ENCODE measurements at regions not wholly inside any gene's neighbourhood (a gene's known extent, or its start where the extent isn't known, plus 50 kb on each side); places are given as distances from the start of the nearest gene placed in this dataset.
A peak's percentile ranks its signal among the peaks of the same experiment; 100 is the strongest.

DNA sequence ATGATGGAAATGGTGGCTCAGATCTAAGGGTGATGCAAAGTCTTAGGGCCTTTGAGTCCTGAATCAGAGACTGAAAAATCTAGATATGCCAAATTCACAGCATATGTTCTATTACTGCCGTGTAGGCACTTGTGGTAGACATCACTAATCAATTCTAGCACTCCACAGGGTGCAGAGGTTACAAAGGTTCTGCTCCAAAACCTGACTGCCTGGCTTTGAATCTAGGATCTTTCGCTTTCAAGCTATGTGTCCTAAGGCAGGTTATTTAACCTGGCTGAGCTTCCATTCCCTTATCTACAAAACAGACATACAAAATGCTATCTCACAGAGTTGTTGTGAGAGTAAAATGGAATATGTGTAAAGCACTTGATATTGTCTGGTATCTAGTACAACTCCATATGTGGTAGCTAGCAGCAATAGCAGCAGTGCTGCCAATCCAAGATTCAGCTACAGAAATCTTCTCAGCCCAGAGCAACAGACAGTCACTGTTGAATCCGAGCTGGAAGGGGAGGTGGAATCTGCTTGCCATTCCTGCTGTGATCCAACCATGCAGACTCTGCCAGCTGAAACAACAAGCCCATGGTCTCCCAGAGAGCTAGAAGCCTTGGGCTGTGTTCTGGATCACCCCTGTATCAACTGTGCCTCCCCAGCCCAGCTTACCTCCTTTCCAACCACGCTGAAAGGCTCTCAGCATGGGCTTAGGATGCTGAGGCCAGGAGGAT lies 206.9 kb downstream of the TFAP2C start:
- no peak for DNase-seq (ENCODE audit: low spot score)

DNA sequence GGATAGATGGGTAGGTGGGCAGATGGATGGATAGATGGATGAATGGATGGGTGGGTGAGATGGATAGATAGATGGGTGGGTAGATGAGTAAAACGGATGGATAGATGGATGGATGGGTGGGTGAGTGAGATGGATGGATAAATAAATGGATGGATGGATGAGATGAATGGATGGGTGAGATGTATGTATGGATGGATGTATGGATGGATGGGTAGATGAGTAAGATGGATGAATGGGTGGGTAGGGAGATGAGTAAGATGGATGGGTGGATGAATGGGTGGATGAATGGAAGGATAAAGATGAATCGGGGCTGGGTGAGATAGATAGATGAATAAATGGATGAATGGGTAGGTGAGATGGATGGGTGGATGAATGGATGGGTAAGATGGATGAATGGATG lies 210.1 kb downstream of the TFAP2C start:
- DNase-seq (ENCODE audit: low spot score) = no peak

DNA sequence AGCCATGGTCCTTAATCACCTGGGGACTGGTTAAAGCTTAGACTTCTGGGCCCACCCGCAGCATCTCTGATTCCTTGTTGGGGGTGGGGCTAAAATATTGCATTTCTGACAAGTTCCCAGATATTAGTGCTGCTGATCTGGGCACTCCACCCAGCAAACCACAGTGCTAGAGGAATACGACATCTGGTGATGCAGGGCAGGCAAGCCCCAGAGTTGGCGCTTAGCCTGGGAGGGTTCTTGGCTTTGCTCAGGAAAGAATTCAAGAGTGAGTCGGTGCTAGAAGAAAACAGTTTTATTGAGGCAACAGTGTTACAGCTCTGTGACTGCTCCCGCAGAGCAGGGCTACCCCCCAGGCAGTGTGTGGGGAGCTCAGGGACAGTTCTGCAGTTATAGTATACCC lies 210.7 kb downstream of the TFAP2C start:
- DNase-seq (ENCODE audit: low spot score) = no peak

DNA sequence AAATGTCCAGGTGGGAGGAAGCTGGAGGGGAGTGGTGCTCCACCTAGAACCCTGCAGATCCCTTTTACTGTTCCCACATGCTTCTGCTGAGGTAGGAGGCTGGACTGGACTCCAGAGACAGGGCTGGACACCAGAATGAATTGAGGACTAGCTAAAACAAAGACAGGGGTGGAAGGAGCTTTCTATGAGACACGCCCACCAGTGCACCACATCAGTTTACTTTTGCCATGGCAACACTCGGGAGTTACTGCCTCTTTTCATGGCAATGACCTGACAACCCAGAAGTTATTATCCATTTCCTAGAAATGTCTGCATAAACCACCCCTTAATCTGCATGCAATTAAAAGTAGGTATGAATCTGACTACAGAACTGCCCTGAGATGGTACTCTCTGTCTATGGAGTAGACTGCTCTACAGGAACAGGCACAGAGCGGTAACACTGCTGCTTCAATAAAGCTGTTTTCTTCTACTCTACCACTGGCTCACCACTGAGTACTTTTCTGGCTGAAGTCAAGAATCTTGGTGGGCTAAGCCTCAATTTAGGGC lies 211.7 kb downstream of the TFAP2C start:
- no peak for DNase-seq (ENCODE audit: low spot score)

DNA sequence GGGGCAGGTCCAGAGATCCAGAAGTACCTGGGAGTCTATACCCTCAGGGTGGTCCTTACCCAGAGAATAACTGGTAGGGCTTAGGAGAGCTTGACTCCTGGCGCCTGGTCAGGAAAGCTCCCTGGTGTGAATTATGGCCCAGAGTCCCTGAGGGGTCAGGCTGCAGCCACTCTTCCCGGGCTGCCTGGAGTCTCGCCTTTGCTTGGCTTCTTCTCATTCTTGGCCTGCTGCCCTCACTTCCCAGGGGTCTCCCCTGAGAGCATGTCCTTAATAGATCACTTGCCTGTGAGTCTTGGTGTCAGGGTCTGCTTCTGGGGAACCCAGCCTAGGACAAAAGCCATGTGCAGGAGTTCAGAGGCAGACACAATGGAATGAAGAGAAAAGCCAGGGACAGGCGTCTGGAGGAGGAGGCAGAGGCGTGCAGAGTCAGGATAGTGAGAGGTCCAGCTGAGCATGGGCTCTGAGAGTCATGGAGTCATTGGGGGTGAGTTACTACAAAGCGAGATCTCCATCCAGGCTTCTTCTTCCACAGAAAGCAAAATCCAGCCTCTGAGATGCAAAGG lies 212.3 kb downstream of the TFAP2C start:
- DNase-seq (ENCODE audit: low spot score) = no peak

DNA sequence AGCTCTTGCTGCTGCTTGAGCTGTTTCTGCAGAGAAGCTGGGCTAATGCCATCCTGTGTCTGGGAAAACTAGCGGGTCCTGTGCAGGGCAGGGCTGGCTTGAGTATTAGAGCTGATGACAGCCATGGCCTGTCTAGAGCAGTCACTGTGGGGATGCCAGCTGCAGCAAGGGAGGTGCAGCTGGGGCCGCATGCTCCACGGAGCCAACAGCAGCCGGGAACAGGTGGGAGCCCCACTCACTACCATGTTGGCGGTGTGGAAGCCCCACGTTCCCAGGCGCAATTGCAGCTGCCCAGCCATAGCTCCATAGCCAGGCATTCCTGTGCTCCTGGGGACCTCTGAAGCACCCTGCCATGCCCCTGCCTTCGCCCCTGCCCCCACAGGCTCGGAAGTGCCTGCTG lies 212.9 kb downstream of the TFAP2C start:
- no peak for DNase-seq (ENCODE audit: low spot score)

DNA sequence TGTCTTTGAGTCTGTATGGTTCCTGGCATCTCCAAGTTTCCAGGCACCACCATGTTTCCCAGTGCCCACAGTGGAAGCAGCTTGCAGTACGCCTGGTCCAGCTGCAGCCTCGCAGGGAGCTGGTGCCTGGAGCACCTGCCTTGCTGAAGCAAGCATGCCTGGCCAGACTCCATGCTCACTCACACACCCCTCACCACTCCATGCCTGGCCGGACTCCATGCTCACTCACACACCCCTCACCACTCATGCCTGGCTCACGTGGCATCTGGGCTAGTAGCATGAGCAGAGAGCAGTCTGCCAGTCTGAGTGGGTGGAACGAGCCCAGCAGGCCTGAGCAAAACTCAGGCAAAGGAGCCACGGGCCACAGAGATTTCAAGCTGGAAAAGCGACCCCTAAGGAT lies 214.3 kb downstream of the TFAP2C start:
- no peak for DNase-seq (ENCODE audit: low spot score)

DNA sequence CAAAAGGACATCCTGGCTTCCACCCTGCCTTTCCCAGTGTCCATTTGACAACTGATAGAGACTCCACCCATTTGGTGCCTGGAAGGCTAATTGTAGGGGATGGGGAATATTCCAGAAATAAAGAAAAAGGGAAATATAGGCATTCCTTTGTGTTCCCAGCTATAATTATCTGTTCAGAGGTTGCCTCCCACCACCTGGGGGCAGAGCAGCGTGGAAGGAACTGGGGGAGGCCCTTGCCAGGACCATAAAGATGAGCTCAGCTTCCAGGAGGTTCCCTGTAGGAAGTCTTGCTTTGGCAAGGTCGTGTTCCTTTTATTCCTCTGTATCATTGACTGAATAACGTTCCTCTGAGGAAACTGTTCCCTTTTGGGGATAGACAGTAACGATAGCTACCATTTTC lies 214.7 kb downstream of the TFAP2C start:
- peak; percentile 11 for DNase-seq (ENCODE audit: low spot score)

DNA sequence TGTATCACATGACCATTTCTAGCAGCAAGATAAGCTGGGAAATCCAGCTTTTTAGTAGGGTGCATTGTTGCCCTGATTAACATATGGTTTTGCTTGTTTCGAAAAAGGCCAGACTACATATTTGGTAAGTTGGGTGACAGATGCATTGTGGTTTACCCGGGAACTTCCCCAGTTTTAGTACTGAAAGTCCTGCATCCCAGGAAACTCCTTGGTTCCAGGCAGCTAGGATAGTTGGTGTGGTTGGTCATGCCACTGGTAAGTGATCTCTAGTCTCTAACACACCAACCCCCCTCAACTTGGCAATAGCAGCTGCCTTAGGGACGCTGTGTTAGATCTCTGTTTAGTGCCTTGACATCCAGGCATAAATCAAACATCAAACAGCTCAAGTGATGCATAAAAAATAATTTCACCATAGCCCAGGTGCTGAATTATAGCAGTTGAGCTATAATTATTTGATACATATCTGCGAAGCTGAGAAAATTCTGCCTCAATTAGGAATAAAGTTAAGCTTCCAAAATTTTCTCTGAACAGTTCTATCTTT lies 216.5 kb downstream of the TFAP2C start:
- DNase-seq (ENCODE audit: low spot score) = no peak

DNA sequence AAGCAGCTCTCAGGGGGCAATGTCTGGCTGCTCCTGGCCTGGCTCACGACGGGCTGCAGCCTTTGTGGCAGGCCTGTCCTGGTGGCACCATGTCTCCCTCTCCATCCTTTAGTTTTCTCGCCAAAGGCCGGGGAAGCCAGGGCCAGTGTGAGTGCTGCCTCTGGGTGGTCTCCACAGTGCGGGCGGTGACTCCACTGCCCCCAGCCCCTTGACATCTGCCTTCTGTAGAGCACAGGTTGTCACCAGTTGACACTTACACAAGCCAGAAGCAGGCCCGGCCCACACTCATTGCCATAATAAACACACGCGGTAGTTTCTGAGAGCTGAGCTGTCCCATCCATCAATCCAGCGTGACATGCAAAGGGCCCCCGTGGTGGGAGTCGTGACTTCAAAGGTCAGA lies 219.5 kb downstream of the TFAP2C start:
- no peak for DNase-seq (ENCODE audit: low spot score)

DNA sequence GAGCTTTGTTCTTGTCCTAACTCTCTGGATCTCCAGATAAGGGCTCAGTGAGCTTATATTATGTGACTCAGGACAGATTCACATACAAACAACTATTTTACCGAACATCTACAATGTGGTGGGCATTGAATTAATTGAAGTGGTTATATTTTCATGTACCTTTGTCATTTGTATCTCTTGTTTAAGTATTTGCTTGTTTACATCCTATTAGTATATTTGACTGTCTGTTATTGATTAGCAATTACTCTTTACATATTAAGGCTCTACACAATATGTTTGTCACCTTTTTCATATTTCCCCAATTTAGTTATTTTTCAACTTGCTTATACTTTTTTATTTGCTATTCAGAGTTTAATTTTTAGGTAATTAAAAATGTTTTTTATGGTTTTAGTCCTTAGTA lies 222.4 kb downstream of the TFAP2C start:
- no peak for DNase-seq (ENCODE audit: low spot score)

DNA sequence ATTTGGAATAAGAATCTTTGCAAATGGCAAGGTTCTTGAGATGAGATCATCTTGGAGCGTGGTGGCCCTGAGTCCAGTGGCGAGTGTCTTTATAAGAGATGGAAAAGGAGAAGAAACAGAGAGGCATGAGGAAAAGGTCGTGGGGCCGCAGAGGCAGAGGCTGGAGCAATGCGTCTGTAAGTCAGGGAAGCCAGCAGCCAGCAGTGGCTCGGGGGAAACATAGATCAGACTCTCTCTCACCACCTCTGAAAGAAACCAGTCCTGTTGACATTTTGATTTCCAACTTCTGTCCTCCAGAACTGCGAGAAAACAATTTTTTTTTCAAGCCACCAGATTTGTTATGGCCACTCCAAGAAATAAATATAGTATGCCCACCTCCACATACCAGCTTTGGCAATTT lies 226.6 kb downstream of the TFAP2C start:
- no peak for DNase-seq (ENCODE audit: low spot score)

DNA sequence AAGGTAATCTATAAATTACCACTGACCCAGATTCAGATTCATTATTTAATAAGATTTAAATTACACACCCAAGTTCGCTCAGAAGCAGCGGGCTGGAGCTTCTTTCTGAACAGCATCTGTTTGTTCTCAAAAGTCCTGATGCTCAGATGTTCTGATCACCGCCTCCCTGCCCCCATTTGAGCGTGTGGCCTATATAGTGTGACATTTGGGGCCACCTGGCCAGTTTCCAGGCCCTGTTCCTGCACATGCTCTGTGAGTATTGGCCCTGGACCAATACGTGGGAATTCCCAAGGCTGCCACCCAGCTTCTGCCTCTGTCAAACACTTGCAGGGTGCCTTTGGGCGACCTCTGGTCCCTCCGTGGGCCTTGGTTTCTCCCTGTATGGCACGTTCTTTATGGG lies 228.8 kb downstream of the TFAP2C start:
- no peak for DNase-seq (ENCODE audit: low spot score)

DNA sequence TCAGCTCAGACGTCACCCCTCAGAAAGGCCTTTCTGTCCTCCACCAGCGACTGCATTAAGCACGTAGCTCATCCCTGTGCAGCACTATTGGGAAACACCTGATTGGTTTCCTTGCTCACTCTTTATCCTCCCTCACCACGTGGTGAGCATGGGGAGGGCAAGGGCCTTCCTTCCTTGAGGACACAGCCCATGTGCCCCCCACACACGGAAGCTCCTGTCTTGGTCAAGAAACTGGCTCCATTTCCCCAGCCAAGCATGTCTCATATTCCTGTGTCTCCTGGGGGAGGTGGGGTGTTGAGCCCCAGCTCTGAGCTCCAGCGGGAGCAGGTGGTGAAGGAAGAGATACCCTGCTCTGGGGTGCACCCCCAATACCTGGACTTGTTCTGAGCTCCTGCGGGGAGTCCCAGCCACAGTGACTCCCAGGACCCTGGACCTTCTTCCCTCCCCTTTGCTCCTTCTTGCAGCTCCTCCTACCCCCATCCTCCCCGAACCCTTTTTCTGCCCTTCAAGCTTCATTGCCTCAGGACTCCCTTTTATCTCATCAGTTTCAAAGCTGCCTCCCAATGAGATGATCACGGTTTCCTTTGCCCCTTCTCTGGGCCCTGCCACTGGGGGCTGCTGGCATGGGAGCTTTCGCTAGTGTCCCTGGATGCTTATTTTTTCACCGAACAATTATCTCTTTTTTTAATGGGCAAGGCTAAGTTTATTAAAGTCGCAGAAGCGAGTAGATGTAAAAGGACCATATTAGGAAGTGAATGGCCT lies 230.1 kb downstream of the TFAP2C start:
- DNase-seq (ENCODE audit: low spot score) = no peak

DNA sequence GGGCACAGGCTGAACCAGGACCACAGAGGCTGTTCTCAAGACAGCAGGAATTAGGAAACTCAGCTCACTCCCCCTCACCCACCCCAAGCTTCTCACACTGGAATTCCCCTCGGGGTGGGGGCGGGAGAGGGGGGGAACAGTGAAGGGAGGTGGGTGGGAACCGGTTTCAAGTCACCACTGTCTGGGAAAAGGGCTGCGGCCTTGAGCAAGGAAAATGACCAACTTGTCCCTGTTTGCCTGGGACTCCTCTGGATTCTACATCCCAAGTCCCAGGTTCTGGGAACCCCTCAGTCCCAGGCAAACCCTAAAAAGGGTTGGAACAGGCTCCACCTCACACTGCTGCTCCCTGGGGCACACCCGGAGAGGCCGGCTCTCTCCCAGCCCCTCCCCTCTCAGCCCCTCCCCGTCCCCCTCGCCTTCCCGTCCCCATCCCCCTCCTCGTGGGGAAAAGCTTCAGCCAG lies 230.7 kb downstream of the TFAP2C start:
- no peak for DNase-seq (ENCODE audit: low spot score)

DNA sequence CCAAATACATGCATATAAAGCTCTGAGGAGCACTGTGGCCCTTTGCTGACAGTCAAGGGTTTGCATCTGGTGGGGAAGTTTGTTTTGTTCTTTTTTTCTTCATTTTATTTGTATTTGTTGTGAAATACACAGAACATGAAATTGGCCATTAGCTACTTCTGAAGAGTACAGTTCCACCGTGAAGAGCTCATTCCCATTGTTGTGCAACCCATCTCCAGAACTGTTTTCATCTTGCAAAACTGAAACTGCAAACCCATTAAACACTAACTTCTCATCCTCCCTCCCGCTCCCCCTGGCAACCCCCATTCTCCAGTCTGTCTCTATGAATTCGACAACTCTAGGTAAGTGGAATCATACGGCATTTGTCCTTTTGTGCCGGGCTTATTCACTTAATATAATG lies 231.3 kb downstream of the TFAP2C start:
- DNase-seq (ENCODE audit: low spot score) = no peak

DNA sequence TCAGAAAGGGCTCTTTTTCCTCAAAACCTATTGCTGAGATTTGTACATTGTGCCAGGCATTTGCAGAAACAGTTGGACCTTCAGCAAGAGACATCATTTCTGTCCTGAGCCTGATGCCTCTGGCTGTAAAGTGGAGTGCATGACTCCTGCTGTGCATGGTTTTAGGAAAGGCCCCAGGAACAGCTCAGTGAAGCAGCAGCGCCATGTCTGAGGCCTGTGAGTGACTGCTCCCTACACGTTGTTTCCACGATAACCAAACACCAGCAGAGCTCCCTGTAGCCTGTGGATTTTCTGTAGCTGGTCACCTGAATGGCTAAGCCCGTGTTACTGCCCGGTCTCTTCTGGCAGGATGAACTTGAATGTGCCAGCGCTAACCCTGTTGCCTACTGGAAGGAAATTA lies 232.5 kb downstream of the TFAP2C start:
- DNase-seq (ENCODE audit: low spot score) = no peak

DNA sequence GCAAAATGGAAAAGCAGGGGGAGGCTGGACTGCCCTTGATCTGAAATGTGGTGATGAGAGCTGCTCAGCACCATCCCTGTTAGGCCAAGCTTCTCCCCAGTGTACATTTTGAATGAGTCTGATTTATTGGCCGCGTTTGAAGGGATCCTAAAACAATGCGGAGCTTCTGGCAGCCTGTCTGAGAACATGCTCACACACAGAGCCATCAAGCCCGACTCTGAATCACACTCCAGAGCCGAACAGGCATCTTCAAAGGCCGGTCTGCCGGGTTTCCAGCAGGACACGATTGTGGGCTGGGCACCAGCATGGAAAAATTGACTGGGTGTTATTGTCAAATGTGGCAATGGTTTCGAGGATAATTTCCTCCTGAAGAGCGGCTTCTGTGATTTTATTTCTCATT lies 235.9 kb downstream of the TFAP2C start:
- DNase-seq (ENCODE audit: low spot score) = no peak

DNA sequence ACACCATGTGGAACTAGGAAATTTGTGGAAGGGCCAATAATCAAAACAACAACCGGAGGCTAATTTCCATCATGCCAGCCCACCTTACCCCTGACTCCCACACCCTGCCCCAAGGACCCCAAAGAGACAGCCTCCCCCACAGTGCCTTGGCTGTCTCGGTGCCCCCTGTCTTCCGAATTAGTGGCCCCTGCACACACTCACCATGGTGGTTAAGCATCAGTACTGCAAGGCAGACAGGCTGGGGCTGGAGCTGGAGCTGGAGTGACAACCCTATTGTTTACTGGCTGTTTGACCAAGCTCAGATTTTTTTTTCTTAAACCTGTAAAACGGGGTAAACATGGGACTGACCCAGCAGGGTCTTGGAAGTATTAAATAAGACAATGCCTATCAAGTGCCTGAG lies 238.0 kb downstream of the TFAP2C start:
- no peak for DNase-seq (ENCODE audit: low spot score)

DNA sequence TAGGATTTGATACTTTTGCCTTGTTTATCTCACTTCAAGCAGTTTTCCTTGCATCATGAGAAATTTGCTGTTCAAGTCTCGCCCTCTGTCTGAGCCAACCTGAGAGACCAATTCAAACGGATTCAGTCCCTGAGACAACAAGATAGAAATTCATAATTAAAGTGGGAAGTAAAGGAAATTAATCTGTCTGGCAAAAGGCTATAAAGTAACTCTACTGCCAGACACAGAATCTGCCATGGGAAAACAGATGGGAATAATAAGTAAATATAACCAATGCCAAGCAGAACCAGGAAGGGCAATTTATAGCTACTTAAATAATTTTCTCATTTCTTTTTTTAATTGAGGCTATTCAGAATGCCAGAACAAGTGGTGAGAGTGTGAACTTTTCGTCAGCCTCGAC lies 239.6 kb downstream of the TFAP2C start:
- no peak for DNase-seq (ENCODE audit: low spot score)

DNA sequence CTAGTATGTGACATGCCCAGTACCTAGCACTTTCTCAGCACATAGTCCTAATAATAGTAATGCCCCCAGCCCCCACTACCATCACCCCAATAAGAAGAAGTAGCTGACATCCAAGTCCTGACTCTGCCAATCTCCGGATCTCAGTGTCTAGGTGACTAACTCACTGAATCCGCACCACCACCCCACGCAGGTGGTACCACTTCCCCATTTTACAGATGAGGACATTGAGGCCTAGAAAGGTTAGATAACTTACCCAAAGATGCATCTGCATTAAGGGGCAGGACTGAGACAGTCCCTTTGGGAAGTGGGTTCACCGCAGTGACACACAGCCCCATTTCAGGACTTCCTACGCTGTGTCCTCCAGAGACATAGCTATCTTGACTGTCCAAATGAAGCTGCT lies 241.2 kb downstream of the TFAP2C start:
- DNase-seq (ENCODE audit: low spot score) = no peak

DNA sequence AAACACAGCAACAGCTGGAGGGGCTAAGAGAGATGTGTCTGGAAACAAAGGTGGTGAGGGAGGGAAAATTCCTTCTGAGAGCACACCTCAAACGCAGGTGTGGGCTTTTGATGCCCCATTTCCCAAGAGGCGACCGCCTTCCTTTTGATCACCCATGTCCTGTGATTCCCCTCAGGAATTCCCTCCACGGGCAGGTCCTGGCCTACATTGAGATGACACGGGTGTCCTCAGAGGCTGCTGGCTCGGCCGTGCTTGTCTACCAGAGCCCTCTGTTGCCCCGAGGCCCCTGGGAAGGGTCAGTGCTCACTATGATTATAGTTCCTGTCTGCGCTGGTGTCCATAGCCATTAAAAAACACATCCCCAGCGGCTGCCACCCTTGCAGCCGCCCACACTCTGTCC lies 242.6 kb downstream of the TFAP2C start:
- no peak for DNase-seq (ENCODE audit: low spot score)
